ENCODE measurements at regions not wholly inside any gene's neighbourhood (a gene's known extent, or its start where the extent isn't known, plus 50 kb on each side); places are given as distances from the start of the nearest gene placed in this dataset.
"Not testable (repeated sequence)": the region's sequence is repeated elsewhere in the genome, so short reads cannot be mapped to it uniquely, and the experiment has no call there.

- DNase-seq (ENCODE audit: insufficient read length, low spot score) (no peak), FAIRE-seq (no peak)
- TF ChIP-seq TAF1 (IDR thresholded peaks at IDR 0.05; ENCODE audit: low read depth, low read length) (no peak), POLR2A (IDR thresholded peaks at IDR 0.05; ENCODE audit: low read depth, low read length) (no peak)
Measured at GRCh38 chr13:68929075-68929745, 1178.4 kb upstream of the ATXN8OS start.

GRCh38 chr13:68927387-68928026 lies 1180.1 kb upstream of the ATXN8OS start:
- no peak for FAIRE-seq
- TF ChIP-seq TAF1 (IDR thresholded peaks at IDR 0.05; ENCODE audit: low read depth, low read length) (no peak), POLR2AphosphoS5 (IDR thresholded peaks at IDR 0.05; ENCODE audit: low read depth, low read length) (no peak), PAX5 (IDR thresholded peaks at IDR 0.05; ENCODE audit: insufficient read depth, low read length, severe bottlenecking) (no peak), POU2F2 (IDR thresholded peaks at IDR 0.05; ENCODE audit: low read depth, low read length) (no peak), SPI1 (IDR thresholded peaks at IDR 0.05; ENCODE audit: low read depth, low read length) (no peak)
- DNase-seq (ENCODE audit: insufficient read length, low spot score): no peak

- DNase-seq (ENCODE audit: insufficient read length, low spot score): no peak
- FAIRE-seq: no peak
- TF ChIP-seq SPI1 (IDR thresholded peaks at IDR 0.05; ENCODE audit: low read depth, low read length) (no peak), TAF1 (IDR thresholded peaks at IDR 0.05; ENCODE audit: low read depth, low read length) (no peak), POU2F2 (IDR thresholded peaks at IDR 0.05; ENCODE audit: low read depth, low read length) (no peak)
Measured at GRCh38 chr13:68923995-68924394, 1183.6 kb upstream of the ATXN8OS start.

- DNase-seq (ENCODE audit: insufficient read length, low spot score) (no peak), FAIRE-seq (no peak)
- no peak for TF ChIP-seq POLR2AphosphoS5 (IDR thresholded peaks at IDR 0.05; ENCODE audit: low read depth, low read length)
- TF ChIP-seq TAF1 (IDR thresholded peaks at IDR 0.05; ENCODE audit: low read depth, low read length): no peak
- TF ChIP-seq SPI1 (IDR thresholded peaks at IDR 0.05; ENCODE audit: low read depth, low read length): no peak
- no peak for TF ChIP-seq PAX5 (IDR thresholded peaks at IDR 0.05; ENCODE audit: insufficient read depth, low read length, severe bottlenecking)
- TF ChIP-seq POU2F2 (IDR thresholded peaks at IDR 0.05; ENCODE audit: low read depth, low read length): no peak
- no peak for TF ChIP-seq POLR2A (IDR thresholded peaks at IDR 0.05; ENCODE audit: low read depth, low read length)
Measured at GRCh38 chr13:68908879-68909278, 1198.7 kb upstream of the ATXN8OS start.

GRCh38 chr13:68905186-68905585 lies 1202.4 kb upstream of the ATXN8OS start:
- DNase-seq (ENCODE audit: insufficient read length, low spot score): no peak
- FAIRE-seq: no peak
- TF ChIP-seq PAX5 (IDR thresholded peaks at IDR 0.05; ENCODE audit: insufficient read depth, low read length, severe bottlenecking) (no peak), TAF1 (IDR thresholded peaks at IDR 0.05; ENCODE audit: low read depth, low read length) (no peak), POLR2A (IDR thresholded peaks at IDR 0.05; ENCODE audit: low read depth, low read length) (no peak), POLR2AphosphoS5 (IDR thresholded peaks at IDR 0.05; ENCODE audit: low read depth, low read length) (no peak), POU2F2 (IDR thresholded peaks at IDR 0.05; ENCODE audit: low read depth, low read length) (no peak), SPI1 (IDR thresholded peaks at IDR 0.05; ENCODE audit: low read depth, low read length) (no peak)

GRCh38 chr13:68897331-68897928 lies 1210.2 kb upstream of the ATXN8OS start:
- TF ChIP-seq SPI1 (IDR thresholded peaks at IDR 0.05; ENCODE audit: low read depth, low read length) (no peak), POLR2AphosphoS5 (IDR thresholded peaks at IDR 0.05; ENCODE audit: low read depth, low read length) (no peak), TAF1 (IDR thresholded peaks at IDR 0.05; ENCODE audit: low read depth, low read length) (no peak), POLR2A (IDR thresholded peaks at IDR 0.05; ENCODE audit: low read depth, low read length) (no peak), POU2F2 (IDR thresholded peaks at IDR 0.05; ENCODE audit: low read depth, low read length) (no peak), PAX5 (IDR thresholded peaks at IDR 0.05; ENCODE audit: insufficient read depth, low read length, severe bottlenecking) (no peak)
- FAIRE-seq (no peak), DNase-seq (ENCODE audit: insufficient read length, low spot score) (no peak)

- TF ChIP-seq SPI1 (IDR thresholded peaks at IDR 0.05; ENCODE audit: low read depth, low read length) (no peak), PAX5 (IDR thresholded peaks at IDR 0.05; ENCODE audit: insufficient read depth, low read length, severe bottlenecking) (no peak), POLR2A (IDR thresholded peaks at IDR 0.05; ENCODE audit: low read depth, low read length) (no peak), TAF1 (IDR thresholded peaks at IDR 0.05; ENCODE audit: low read depth, low read length) (no peak), POU2F2 (IDR thresholded peaks at IDR 0.05; ENCODE audit: low read depth, low read length) (no peak), POLR2AphosphoS5 (IDR thresholded peaks at IDR 0.05; ENCODE audit: low read depth, low read length) (no peak)
- FAIRE-seq (no peak), DNase-seq (ENCODE audit: insufficient read length, low spot score) (no peak)
Measured at GRCh38 chr13:68895696-68896095, 1211.9 kb upstream of the ATXN8OS start.

GRCh38 chr13:68893721-68894120 lies 1213.9 kb upstream of the ATXN8OS start:
- not testable (repeated sequence) for DNase-seq (ENCODE audit: insufficient read length, low spot score); FAIRE-seq

GRCh38 chr13:68892596-68892995 lies 1215.0 kb upstream of the ATXN8OS start:
- not testable (repeated sequence) for DNase-seq (ENCODE audit: insufficient read length, low spot score); FAIRE-seq

GRCh38 chr13:68890101-68890500 lies 1217.5 kb upstream of the ATXN8OS start:
- DNase-seq (ENCODE audit: insufficient read length, low spot score); FAIRE-seq: not testable (repeated sequence)

GRCh38 chr13:68888832-68889231 lies 1218.8 kb upstream of the ATXN8OS start:
- no peak for TF ChIP-seq POLR2AphosphoS5 (IDR thresholded peaks at IDR 0.05; ENCODE audit: low read depth, low read length)
- TF ChIP-seq PAX5 (IDR thresholded peaks at IDR 0.05; ENCODE audit: insufficient read depth, low read length, severe bottlenecking): no peak
- TF ChIP-seq SPI1 (IDR thresholded peaks at IDR 0.05; ENCODE audit: low read depth, low read length): no peak
- no peak for TF ChIP-seq POU2F2 (IDR thresholded peaks at IDR 0.05; ENCODE audit: low read depth, low read length)
- TF ChIP-seq POLR2A (IDR thresholded peaks at IDR 0.05; ENCODE audit: low read depth, low read length): no peak
- TF ChIP-seq TAF1 (IDR thresholded peaks at IDR 0.05; ENCODE audit: low read depth, low read length): no peak
- no peak for DNase-seq (ENCODE audit: insufficient read length, low spot score)
- FAIRE-seq: no peak
